GM12878 (cell line): ENCODE measurements at regions not wholly inside any gene's neighbourhood (a gene's known extent, or its start where the extent isn't known, plus 50 kb on each side); places are given as distances from the start of the nearest gene placed in this dataset.

Experiments used
- CHD2 ChIP-seq: IDR thresholded peaks from 2 replicates; pipeline ENCODE4 v1.6.1; 2011; ENCODE audit warnings: low read depth, low read length, improper control_type of control experiment, borderline replicate concordance
- EGR1 ChIP-seq, 2 experiments: IDR thresholded peaks; 1 replicate in 1 of 2; 2 replicates in 1 of 2; pipeline ENCODE4 v1.6.1; 2011 to 2012; ENCODE audit warnings: low read depth in 2 of 2, low read length in 2 of 2, borderline replicate concordance in 1 of 2, mild to moderate bottlenecking in 1 of 2, moderate library complexity in 1 of 2
- EZH2 ChIP-seq: IDR thresholded peaks from 2 replicates; pipeline ENCODE4 v1.6.1; 2012; ENCODE audit warnings: low read depth, mild to moderate bottlenecking, control low read depth, inconsistent platforms, low read length, borderline replicate concordance; ENCODE audit not compliant: control insufficient read depth
- HSF1 ChIP-seq: fragments of 150-350 bp; IDR thresholded peaks from 2 replicates; pipeline ENCODE4 v1.6.1; 2014; ENCODE audit warnings: mild to moderate bottlenecking, low read depth, low read length
- JUND ChIP-seq: IDR thresholded peaks from 2 replicates; pipeline ENCODE4 v1.6.1; 2012; ENCODE audit warnings: low read depth, mild to moderate bottlenecking, low read length, improper control_type of control experiment, moderate library complexity
- RCOR1 ChIP-seq: conservative IDR thresholded peaks from 2 replicates; pipeline ENCODE4 v1.6.1; 2012; ENCODE audit warnings: low read depth, low read length, improper control_type of control experiment
- REST ChIP-seq: IDR thresholded peaks from 2 replicates; pipeline ENCODE4 v1.6.1; 2012; ENCODE audit warnings: mild to moderate bottlenecking, low read depth, low read length

- TF ChIP-seq EZH2 (no peak), EGR1 (IDR thresholded peaks at IDR 0.05; ENCODE audit: borderline replicate concordance in 1 of 2, low read depth in 2 of 2, low read length in 2 of 2) (no peak), CHD2 (no peak), RCOR1 (no peak), HSF1 (no peak), REST (no peak), JUND (no peak)
These were observed 66.3 kb upstream of the FGGY start for GRCh38 chr1:59230622-59231021.
